Kidney (tissue), 13 donors: ENCODE measurements at regions not wholly inside any gene's neighbourhood (a gene's known extent, or its start where the extent isn't known, plus 50 kb on each side); places are given as distances from the start of the nearest gene placed in this dataset.

ENCODE experiments used
- DNase-seq, 5 donors: peaks; one replicate each; pipeline ENCODE4 v3.0.0-alpha.2; 2013 to 2020
- FAIRE-seq: peaks from 2 replicates; lab custom pipeline; 2012; peaks lifted over from hg19 to GRCh38; lab: Jason Lieb, UNC
- H3K27ac ChIP-seq, 2 donors: one replicate each; pipeline ENCODE4 v1.7.0; 2013; ENCODE audit warnings: low read depth in 2 of 2, low read length in 2 of 2, inconsistent platforms in 1 of 2
- H3K27me3 ChIP-seq: one replicate; pipeline ENCODE4 v1.7.1; 2013; ENCODE audit warnings: low read length, inconsistent platforms; ENCODE audit not compliant: control insufficient read depth, insufficient read depth
- H3K36me3 ChIP-seq, 3 donors: one replicate each; pipeline versions ENCODE4 v1.7.0 to v1.7.1; 2013; ENCODE audit warnings: low read length in 3 of 3, control low read depth in 1 of 3, inconsistent platforms in 1 of 3; ENCODE audit not compliant: insufficient read depth in 3 of 3, control insufficient read depth in 2 of 3
- H3K4me1 ChIP-seq, 3 donors: one replicate each; pipeline versions ENCODE4 v1.7.0 to v1.7.1; 2013; ENCODE audit warnings: low read length in 3 of 3, inconsistent platforms in 1 of 3, low read depth in 1 of 3; ENCODE audit not compliant: control insufficient read depth in 2 of 3, insufficient read depth in 2 of 3
- H3K4me3 ChIP-seq, 3 donors: one replicate each; pipeline versions ENCODE4 v1.7.0 to v1.8.1; 2013; ENCODE audit warnings: low read length in 3 of 3, control low read depth in 1 of 3, inconsistent platforms in 1 of 3
- H3K9ac ChIP-seq, 3 donors: one replicate each; pipeline versions ENCODE4 v1.7.0 to v1.7.1; 2013; ENCODE audit warnings: low read length in 3 of 3, control low read depth in 1 of 3, inconsistent platforms in 1 of 3
- H3K9me3 ChIP-seq, 3 donors: one replicate each; pipeline versions ENCODE4 v1.7.0 to v1.7.1; 2013; ENCODE audit warnings: low read length in 3 of 3, control low read depth in 1 of 3, inconsistent platforms in 1 of 3; ENCODE audit not compliant: control insufficient read depth in 2 of 3, insufficient read depth in 1 of 3
- intact Hi-C: fragments of 100-400 bp; cut with DNase I; formaldehyde crosslinking; loops from one replicate; pipeline ENCODE4 v1.11.1; 2022
- TF ChIP-seq, protein P1 (sequence below): IDR thresholded peaks from 3 replicates; pipeline ENCODE4 v1.5.1; 2012; ENCODE audit warnings: mild to moderate bottlenecking, moderate library complexity, borderline replicate concordance; ENCODE audit not compliant: insufficient read depth; ENCODE audit errors: extremely low read depth
- donor health status: control.
- donor health status: control.
- donor health status: control.
- donor health status: control.
- donor health status: control.
- donor health status: DM: yes; HTN: yes; CAD: no.
- donor health status: Normal renal cell carcinoma (clear cell type).

DNA sequence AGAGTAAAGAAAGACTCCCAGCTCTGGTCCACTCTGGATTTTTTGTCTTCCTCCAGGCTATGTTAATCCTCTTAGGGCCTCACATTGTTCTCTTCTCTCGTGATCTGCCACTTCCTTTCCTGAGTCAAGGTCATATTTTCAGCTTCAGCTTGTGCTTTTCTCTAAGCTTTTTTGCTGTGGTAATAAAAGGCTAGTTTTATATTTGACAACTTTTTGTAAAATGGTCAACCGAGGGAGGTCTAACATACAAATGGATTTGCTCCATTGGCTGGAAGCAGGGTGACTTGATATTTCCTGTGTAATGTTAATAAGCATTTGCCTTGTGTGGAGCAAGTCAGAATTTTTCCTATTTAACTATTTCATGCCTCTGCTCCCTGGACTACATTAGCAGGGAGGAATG lies 239.7 kb downstream of the RAB28 start:
- no peaks in the 10 kb centered on the region for H3K27me3 ChIP-seq
- H3K9ac ChIP-seq = no peak overlapping the region
- no peak overlapping the region for H3K4me3 ChIP-seq
- H3K9me3 ChIP-seq = no peaks in the 10 kb centered on the region
- no peaks in the 10 kb centered on the region for H3K4me1 ChIP-seq
- DNase-seq = peak in 1 of 5 donors; percentile 55
- H3K27ac ChIP-seq = no peak overlapping the region
- intact Hi-C loops = no loop called here
- H3K36me3 ChIP-seq = no peaks in the 10 kb centered on the region
- FAIRE-seq = no peak
- TF ChIP-seq, protein P1, sequence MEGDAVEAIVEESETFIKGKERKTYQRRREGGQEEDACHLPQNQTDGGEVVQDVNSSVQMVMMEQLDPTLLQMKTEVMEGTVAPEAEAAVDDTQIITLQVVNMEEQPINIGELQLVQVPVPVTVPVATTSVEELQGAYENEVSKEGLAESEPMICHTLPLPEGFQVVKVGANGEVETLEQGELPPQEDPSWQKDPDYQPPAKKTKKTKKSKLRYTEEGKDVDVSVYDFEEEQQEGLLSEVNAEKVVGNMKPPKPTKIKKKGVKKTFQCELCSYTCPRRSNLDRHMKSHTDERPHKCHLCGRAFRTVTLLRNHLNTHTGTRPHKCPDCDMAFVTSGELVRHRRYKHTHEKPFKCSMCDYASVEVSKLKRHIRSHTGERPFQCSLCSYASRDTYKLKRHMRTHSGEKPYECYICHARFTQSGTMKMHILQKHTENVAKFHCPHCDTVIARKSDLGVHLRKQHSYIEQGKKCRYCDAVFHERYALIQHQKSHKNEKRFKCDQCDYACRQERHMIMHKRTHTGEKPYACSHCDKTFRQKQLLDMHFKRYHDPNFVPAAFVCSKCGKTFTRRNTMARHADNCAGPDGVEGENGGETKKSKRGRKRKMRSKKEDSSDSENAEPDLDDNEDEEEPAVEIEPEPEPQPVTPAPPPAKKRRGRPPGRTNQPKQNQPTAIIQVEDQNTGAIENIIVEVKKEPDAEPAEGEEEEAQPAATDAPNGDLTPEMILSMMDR = no peak

- intact Hi-C loops = no loop called here
- Histone ChIP-seq H3K36me3 (no peaks in the 10 kb centered on the region), H3K9ac (no peak overlapping the region), H3K4me1 (no peaks in the 10 kb centered on the region), H3K4me3 (no peak overlapping the region), H3K27me3 (no peaks in the 10 kb centered on the region), H3K9me3 (no peaks in the 10 kb centered on the region), H3K27ac (no peak overlapping the region)
- FAIRE-seq (no peak), DNase-seq (no peak)
- TF ChIP-seq, protein P1 = no peak
Observed at GRCh38 chr4:13243152-13243551, 241.0 kb downstream of the RAB28 start.

DNA sequence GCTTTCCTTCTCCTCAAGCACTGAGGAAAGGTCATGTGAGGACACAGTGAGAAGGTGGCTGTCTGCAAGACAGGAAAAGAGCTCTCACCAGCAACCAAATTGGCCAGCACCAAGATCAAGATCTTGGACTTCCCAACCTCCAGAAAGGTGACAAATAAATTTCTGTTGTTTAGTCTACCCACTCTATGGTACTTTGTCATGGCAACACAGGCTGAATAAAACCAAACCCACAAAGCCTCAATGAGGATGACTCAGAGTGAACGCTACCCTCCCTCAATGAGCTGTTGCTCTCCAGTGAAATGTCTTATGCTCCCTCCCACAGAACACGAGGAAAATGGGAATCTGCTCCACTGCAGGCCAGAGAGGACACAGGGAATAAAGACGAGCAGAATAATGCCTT lies 244.1 kb downstream of the RAB28 start:
- no peaks in the 10 kb centered on the region for H3K9me3 ChIP-seq
- no peaks in the 10 kb centered on the region for H3K36me3 ChIP-seq
- H3K4me1 ChIP-seq = no peaks in the 10 kb centered on the region
- no peak overlapping the region for H3K4me3 ChIP-seq
- intact Hi-C loops = no loop called here
- FAIRE-seq = no peak
- no peaks in the 10 kb centered on the region for H3K27me3 ChIP-seq
- no peak overlapping the region for H3K27ac ChIP-seq
- DNase-seq = no peak
- TF ChIP-seq, protein P1 = no peak
- no peak overlapping the region for H3K9ac ChIP-seq

DNA sequence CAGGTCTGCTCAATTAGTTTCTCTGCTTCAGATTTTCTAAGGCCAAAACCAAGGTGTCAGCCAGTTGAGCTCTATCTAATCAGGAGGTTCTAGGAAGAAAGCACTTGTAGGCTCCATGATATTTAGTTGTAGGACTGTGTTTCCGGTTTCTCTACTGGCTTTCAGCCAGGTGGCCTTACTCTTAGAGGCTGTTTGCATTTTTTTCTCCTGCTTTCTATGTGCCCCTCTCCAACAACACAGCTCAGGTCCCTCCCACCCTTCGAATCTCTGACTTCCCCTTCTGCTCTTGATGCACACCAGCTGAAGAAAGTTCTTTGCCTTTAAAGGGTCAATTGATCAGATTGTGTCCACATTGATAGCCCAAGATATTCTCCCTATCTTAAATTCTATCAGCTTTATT lies 245.2 kb downstream of the RAB28 start:
- Histone ChIP-seq H3K36me3 (no peaks in the 10 kb centered on the region), H3K9me3 (no peaks in the 10 kb centered on the region), H3K4me3 (no peak overlapping the region), H3K27me3 (no peaks in the 10 kb centered on the region), H3K9ac (no peak overlapping the region), H3K4me1 (no peaks in the 10 kb centered on the region), H3K27ac (no peak overlapping the region)
- intact Hi-C loops = no loop called here
- DNase-seq (no peak), FAIRE-seq (no peak)
- TF ChIP-seq, protein P1 = no peak
